ENCODE measurements at regions not wholly inside any gene's neighbourhood (a gene's known extent, or its start where the extent isn't known, plus 50 kb on each side); places are given as distances from the start of the nearest gene placed in this dataset.
"Not testable (repeated sequence)": the region's sequence is repeated elsewhere in the genome, so short reads cannot be mapped to it uniquely, and the experiment has no call there.

GRCh38 chr12:91256411-91256810, 73.8 kb upstream of the DCN start:
- TF ChIP-seq POLR2A (IDR thresholded peaks at IDR 0.05) (no peak), CTCF (IDR thresholded peaks at IDR 0.05) (no peak), POLR2AphosphoS5 (IDR thresholded peaks at IDR 0.05) (no peak)
- Histone ChIP-seq H3K27ac (no peak overlapping the region), H3K36me3 (no peaks in the 10 kb centered on the region), H3K27me3 (replicated peaks; ENCODE audit: insufficient read depth) (no peaks in the 10 kb centered on the region), H3K4me3 (no peak overlapping the region), H3K9me3 (no peaks in the 10 kb centered on the region), H3K4me1 (replicated peaks) (no peaks in the 10 kb centered on the region)
- 55% methylated on average over 5 of the region's 5 CpGs for WGBS
- intact Hi-C loops (cut with DNase I), result no loop called here
- DNase-seq (ENCODE audit: low spot score), result no peak

GRCh38 chr12:91252341-91252740, 69.7 kb upstream of the DCN start:
- intact Hi-C loops (cut with DNase I), result no loop called here
- H3K27ac ChIP-seq, result no peak overlapping the region
- no peak overlapping the region for H3K4me3 ChIP-seq
- WGBS, result 70% methylated on average over 3 of the region's 3 CpGs
- TF ChIP-seq CTCF (IDR thresholded peaks at IDR 0.05) (no peak), POLR2A (IDR thresholded peaks at IDR 0.05) (no peak), POLR2AphosphoS5 (IDR thresholded peaks at IDR 0.05) (no peak)
- H3K4me1 ChIP-seq (replicated peaks), result no peaks in the 10 kb centered on the region
- H3K9me3 ChIP-seq, result no peaks in the 10 kb centered on the region
- H3K27me3 ChIP-seq (replicated peaks; ENCODE audit: insufficient read depth), result no peaks in the 10 kb centered on the region
- no peaks in the 10 kb centered on the region for H3K36me3 ChIP-seq
- DNase-seq (ENCODE audit: low spot score), result no peak

- no peaks in the 10 kb centered on the region for H3K4me1 ChIP-seq (replicated peaks)
- WGBS, result 44% methylated on average over 2 of the region's 2 CpGs
- H3K27me3 ChIP-seq (replicated peaks; ENCODE audit: insufficient read depth), result no peaks in the 10 kb centered on the region
- TF ChIP-seq POLR2A (IDR thresholded peaks at IDR 0.05) (no peak), POLR2AphosphoS5 (IDR thresholded peaks at IDR 0.05) (no peak), CTCF (IDR thresholded peaks at IDR 0.05) (no peak)
- no peaks in the 10 kb centered on the region for H3K36me3 ChIP-seq
- no peaks in the 10 kb centered on the region for H3K9me3 ChIP-seq
- peak overlapping the region in 1 of 2 donors; percentile 37 for H3K27ac ChIP-seq
- DNase-seq (ENCODE audit: low spot score), result no peak
- intact Hi-C loops (cut with DNase I), result no loop called here
- no peak overlapping the region for H3K4me3 ChIP-seq
Measured at GRCh38 chr12:91250273-91250665, 67.7 kb upstream of the DCN start.

- H3K36me3 ChIP-seq, result no peaks in the 10 kb centered on the region
- DNase-seq (ENCODE audit: low spot score), result no peak
- WGBS, result 40% methylated on average over 1 of the region's 1 CpG
- H3K4me3 ChIP-seq, result no peak overlapping the region
- H3K9me3 ChIP-seq, result no peaks in the 10 kb centered on the region
- peak overlapping the region in 1 of 2 donors; percentile 37 for H3K27ac ChIP-seq
- H3K27me3 ChIP-seq (replicated peaks; ENCODE audit: insufficient read depth), result no peaks in the 10 kb centered on the region
- TF ChIP-seq POLR2AphosphoS5 (IDR thresholded peaks at IDR 0.05), result no peak
- TF ChIP-seq CTCF (IDR thresholded peaks at IDR 0.05), result no peak
- TF ChIP-seq POLR2A (IDR thresholded peaks at IDR 0.05), result no peak
- intact Hi-C loops (cut with DNase I), result no loop called here
- no peaks in the 10 kb centered on the region for H3K4me1 ChIP-seq (replicated peaks)
Measured at GRCh38 chr12:91249518-91250272, 67.1 kb upstream of the DCN start.

GRCh38 chr12:91249054-91249453, 66.4 kb upstream of the DCN start:
- Histone ChIP-seq H3K9me3 (no peaks in the 10 kb centered on the region), H3K36me3 (no peaks in the 10 kb centered on the region), H3K27ac (no peak overlapping the region), H3K27me3 (replicated peaks; ENCODE audit: insufficient read depth) (no peaks in the 10 kb centered on the region), H3K4me3 (no peak overlapping the region), H3K4me1 (replicated peaks) (no peaks in the 10 kb centered on the region)
- DNase-seq (ENCODE audit: low spot score), result no peak
- intact Hi-C loops (cut with DNase I), result no loop called here
- 79% methylated on average over 1 of the region's 1 CpG for WGBS
- TF ChIP-seq POLR2AphosphoS5 (IDR thresholded peaks at IDR 0.05) (no peak), POLR2A (IDR thresholded peaks at IDR 0.05) (no peak), CTCF (IDR thresholded peaks at IDR 0.05) (no peak)

- intact Hi-C loops (cut with DNase I); H3K36me3 ChIP-seq; H3K9me3 ChIP-seq; H3K27ac ChIP-seq; H3K27me3 ChIP-seq (replicated peaks; ENCODE audit: insufficient read depth); H3K4me3 ChIP-seq; H3K4me1 ChIP-seq (replicated peaks); DNase-seq (ENCODE audit: low spot score): not testable (repeated sequence)
- WGBS, result 92% methylated on average over 6 of the region's 6 CpGs
Measured at GRCh38 chr12:91243177-91243576, 60.6 kb upstream of the DCN start.
